ENCODE measurements at regions not wholly inside any gene's neighbourhood (a gene's known extent, or its start where the extent isn't known, plus 50 kb on each side); places are given as distances from the start of the nearest gene placed in this dataset.

GRCh38 chr13:64510747-64511146, 2719.4 kb downstream of the PCDH9 start:
- Histone ChIP-seq H3K4me2 (ENCODE audit: low read depth, low read length, poor library complexity, severe bottlenecking) (no peak overlapping the region), H3F3A (ENCODE audit: insufficient read depth) (no peaks in the 10 kb centered on the region), H3K79me2 (ENCODE audit: insufficient read depth, low read length) (no peaks in the 10 kb centered on the region), H3K27me3 (ENCODE audit: low read length) (no peaks in the 10 kb centered on the region), H3K36me3 (ENCODE audit: low read length) (0 out of 2 replicates have a peak, but pooled peaks cover 2% of the 10 kb centered on the region), H3K4me3 (ENCODE audit: insufficient read depth, low read length, poor library complexity, severe bottlenecking) (no peak overlapping the region), H3K9me2 (replicated peaks; ENCODE audit: insufficient read depth, low read length) (no peaks in the 10 kb centered on the region), H4K20me1 (ENCODE audit: low read depth, low read length) (no peaks in the 10 kb centered on the region), H3K9me3 (ENCODE audit: insufficient read depth, low read length) (no peaks in the 10 kb centered on the region), H3K27ac (ENCODE audit: low read depth, low read length) (no peak overlapping the region), H3K9ac (ENCODE audit: low read length) (no peak overlapping the region), H2AFZ (ENCODE audit: low read depth, low read length, severe bottlenecking) (no peak overlapping the region)
- TF ChIP-seq EZH2phosphoT487 (conservative IDR thresholded peaks at IDR 0.05; ENCODE audit: low read length) (no peak), CTCF (IDR thresholded peaks at IDR 0.05; ENCODE audit: insufficient read depth, low read length, poor library complexity, severe bottlenecking) (no peak)

- Histone ChIP-seq H2AFZ (ENCODE audit: low read depth, low read length, severe bottlenecking) (no peak overlapping the region), H3K4me3 (ENCODE audit: insufficient read depth, low read length, poor library complexity, severe bottlenecking) (no peak overlapping the region)
Observed at GRCh38 chr13:64506246-64506645, 2723.9 kb downstream of the PCDH9 start.

GRCh38 chr13:64505336-64505910, 2724.7 kb downstream of the PCDH9 start:
- Histone ChIP-seq H3K27me3 (ENCODE audit: low read length) (no peaks in the 10 kb centered on the region), H4K20me1 (ENCODE audit: low read depth, low read length) (no peaks in the 10 kb centered on the region), H3K9ac (ENCODE audit: low read length) (no peak overlapping the region), H3K9me2 (replicated peaks; ENCODE audit: insufficient read depth, low read length) (no peaks in the 10 kb centered on the region), H3K79me2 (ENCODE audit: insufficient read depth, low read length) (no peaks in the 10 kb centered on the region), H3K4me2 (ENCODE audit: low read depth, low read length, poor library complexity, severe bottlenecking) (no peak overlapping the region), H3K27ac (ENCODE audit: low read depth, low read length) (no peak overlapping the region), H3K9me3 (ENCODE audit: insufficient read depth, low read length) (no peaks in the 10 kb centered on the region), H3F3A (ENCODE audit: insufficient read depth) (no peaks in the 10 kb centered on the region), H3K4me3 (ENCODE audit: insufficient read depth, low read length, poor library complexity, severe bottlenecking) (no peak overlapping the region), H3K36me3 (ENCODE audit: low read length) (no peaks in the 10 kb centered on the region), H2AFZ (ENCODE audit: low read depth, low read length, severe bottlenecking) (no peak overlapping the region)
- TF ChIP-seq CTCF (IDR thresholded peaks at IDR 0.05; ENCODE audit: insufficient read depth, low read length, poor library complexity, severe bottlenecking) = no peak

More at GRCh38 chr13:64506246-64506645, 2723.9 kb downstream of the PCDH9 start:
- no peak overlapping the region for H3K9ac ChIP-seq (ENCODE audit: low read length)
- TF ChIP-seq EZH2phosphoT487 (conservative IDR thresholded peaks at IDR 0.05; ENCODE audit: low read length) (no peak), CTCF (IDR thresholded peaks at IDR 0.05; ENCODE audit: insufficient read depth, low read length, poor library complexity, severe bottlenecking) (no peak)
- no peaks in the 10 kb centered on the region for H4K20me1 ChIP-seq (ENCODE audit: low read depth, low read length)
- H3K9me3 ChIP-seq (ENCODE audit: insufficient read depth, low read length) = no peaks in the 10 kb centered on the region
- no peak overlapping the region for H3K27ac ChIP-seq (ENCODE audit: low read depth, low read length)
- H3K27me3 ChIP-seq (ENCODE audit: low read length) = no peaks in the 10 kb centered on the region
- no peaks in the 10 kb centered on the region for H3K79me2 ChIP-seq (ENCODE audit: insufficient read depth, low read length)
- H3K9me2 ChIP-seq (replicated peaks; ENCODE audit: insufficient read depth, low read length) = no peaks in the 10 kb centered on the region
- no peak overlapping the region for H3K4me2 ChIP-seq (ENCODE audit: low read depth, low read length, poor library complexity, severe bottlenecking)
- H3K36me3 ChIP-seq (ENCODE audit: low read length) = 0 out of 2 replicates have a peak, but pooled peaks cover 2% of the 10 kb centered on the region
- H3F3A ChIP-seq (ENCODE audit: insufficient read depth) = no peaks in the 10 kb centered on the region

Measured in SU-DHL-6 (cell line).